Pons (tissue), 1 donor: ENCODE measurements at regions not wholly inside any gene's neighbourhood (a gene's known extent, or its start where the extent isn't known, plus 50 kb on each side); places are given as distances from the start of the nearest gene placed in this dataset.
A peak's percentile ranks its signal among the peaks of the same experiment; 100 is the strongest.

Experiments used
- DNase-seq: peaks from one replicate; pipeline ENCODE4 v3.0.0-alpha.2; 2016; ENCODE audit warnings: low spot score

- DNase-seq: no peak
Observed at GRCh38 chr21:16180614-16181013, 450.8 kb downstream of the USP25 start.

GRCh38 chr21:16181018-16181417 is 451.2 kb downstream of the USP25 start:
- no peak for DNase-seq

GRCh38 chr21:16185766-16186165 is 456.0 kb downstream of the USP25 start:
- DNase-seq: peak; percentile 68

- DNase-seq: no peak
Observed at GRCh38 chr21:16186742-16187141, 457.0 kb downstream of the USP25 start.

GRCh38 chr21:16187603-16188301 is 458.0 kb downstream of the USP25 start:
- no peak for DNase-seq

- no peak for DNase-seq
Observed at GRCh38 chr21:16192902-16193301, 463.1 kb downstream of the USP25 start.

GRCh38 chr21:16193496-16194094 is 463.8 kb downstream of the USP25 start:
- no peak for DNase-seq

GRCh38 chr21:16194095-16194787 is 464.5 kb downstream of the USP25 start:
- peak; percentile 96 for DNase-seq

GRCh38 chr21:16194788-16195537 is 465.2 kb downstream of the USP25 start:
- DNase-seq: peak; percentile 82

- peak; percentile 72 for DNase-seq
Observed at GRCh38 chr21:16195538-16195910, 465.7 kb downstream of the USP25 start.

GRCh38 chr21:16196001-16196400 is 466.2 kb downstream of the USP25 start:
- DNase-seq: peak; percentile 63

GRCh38 chr21:16198546-16198945 is 468.8 kb downstream of the USP25 start:
- peak; percentile 11 for DNase-seq

- no peak for DNase-seq
Observed at GRCh38 chr21:16199539-16199938, 469.8 kb downstream of the USP25 start.

GRCh38 chr21:16201718-16202117 is 471.9 kb downstream of the USP25 start:
- DNase-seq: no peak

GRCh38 chr21:16205527-16205926 is 475.7 kb downstream of the USP25 start:
- no peak for DNase-seq

GRCh38 chr21:16211339-16212303 is 481.8 kb downstream of the USP25 start:
- peak; percentile 63 for DNase-seq

- no peak for DNase-seq
Observed at GRCh38 chr21:16213518-16213917, 483.7 kb downstream of the USP25 start.

GRCh38 chr21:16215193-16215592 is 485.4 kb downstream of the USP25 start:
- no peak for DNase-seq

- DNase-seq: no peak
Observed at GRCh38 chr21:16215663-16216183, 485.9 kb downstream of the USP25 start.

GRCh38 chr21:16216288-16216962 is 486.6 kb downstream of the USP25 start:
- no peak for DNase-seq
